Right lobe of liver (tissue), 4 donors: ENCODE measurements at regions not wholly inside any gene's neighbourhood (a gene's known extent, or its start where the extent isn't known, plus 50 kb on each side); places are given as distances from the start of the nearest gene placed in this dataset.
"Not testable (repeated sequence)": the region's sequence is repeated elsewhere in the genome, so short reads cannot be mapped to it uniquely, and the experiment has no call there.

ENCODE experiments used
- CTCF ChIP-seq, 4 donors: fragments of 200-600 bp in 3 of 4; fragments of 450-650 bp in 1 of 4; IDR thresholded peaks; one replicate each; pipeline versions ENCODE4 v1.5.1 to v1.8.0; 2016 to 2022; ENCODE audit warnings: antibody characterized with exemption in 4 of 4, mild to moderate bottlenecking in 2 of 4
- POLR2A ChIP-seq: fragments of 450-650 bp; IDR thresholded peaks from one replicate; pipeline ENCODE4 v1.6.1; 2017; ENCODE audit warnings: antibody characterized with exemption, mild to moderate bottlenecking
- donor health status: DM: no; HTN: no; CAD: no.
- donor health status: DM: no; HTN: no; CAD: no.
- donor health status: DM: no; HTN: yes; CAD: no.

DNA sequence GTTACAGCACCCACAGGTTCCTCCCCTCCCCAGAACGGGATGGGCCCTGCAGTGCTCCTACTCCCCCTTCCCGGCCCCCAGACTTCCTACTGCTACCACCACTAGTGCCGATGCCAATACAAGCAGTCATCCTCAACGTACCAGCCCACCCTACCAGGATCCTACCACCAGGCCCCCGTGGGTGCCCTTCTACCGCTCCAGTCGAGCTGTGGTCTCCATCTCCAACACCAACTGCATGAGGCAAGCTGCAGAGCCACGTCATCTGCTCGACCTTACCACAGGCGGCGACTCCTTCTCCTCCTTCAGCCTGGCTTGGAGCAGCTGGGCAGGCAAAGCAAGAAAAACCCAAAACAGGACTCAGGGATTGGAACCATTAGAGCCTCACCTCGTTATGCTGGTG, 396.3 kb downstream of the KCNJ18 start:
- not testable (repeated sequence) for TF ChIP-seq CTCF (IDR thresholded peaks at IDR 0.05); POLR2A
